Tibial nerve (tissue), 4 donors: ENCODE measurements at regions not wholly inside any gene's neighbourhood (a gene's known extent, or its start where the extent isn't known, plus 50 kb on each side); places are given as distances from the start of the nearest gene placed in this dataset.

Experiments used
- DNase-seq, 2 donors: peaks; one replicate each; pipeline ENCODE4 v3.0.0-alpha.2; 2019; ENCODE audit warnings: low spot score in 2 of 2
- H3K27ac ChIP-seq, 4 donors: fragments of 200-600 bp; sonication (generic) in 3 of 4; one replicate each; pipeline ENCODE4 v1.5.1; 2017 to 2019; ENCODE audit warnings: mild to moderate bottlenecking in 1 of 4
- H3K27me3 ChIP-seq, 2 donors: fragments of 200-600 bp; sonication (generic) in 1 of 2; one replicate each; pipeline versions ENCODE4 v1.5.1 to v1.6.0; 2017 to 2019
- H3K36me3 ChIP-seq, 3 donors: fragments of 200-600 bp; sonication (generic); one replicate each; pipeline ENCODE4 v1.5.1; 2018 to 2019
- H3K4me1 ChIP-seq, 4 donors: fragments of 200-600 bp; sonication (generic) in 3 of 4; one replicate each; pipeline ENCODE4 v1.5.1; 2017 to 2019
- H3K4me3 ChIP-seq, 4 donors: fragments of 200-600 bp; sonication (generic) in 3 of 4; one replicate each; pipeline ENCODE4 v1.5.1; 2017 to 2019; ENCODE audit warnings: mild to moderate bottlenecking in 1 of 4, moderate library complexity in 1 of 4
- H3K9me3 ChIP-seq, 4 donors: fragments of 200-600 bp; sonication (generic) in 3 of 4; one replicate each; pipeline ENCODE4 v1.5.1; 2017 to 2019
- CTCF ChIP-seq, 5 experiments: fragments of 200-600 bp in 3 of 5; fragments of 450-650 bp in 2 of 5; sonication (generic) in 3 of 5; IDR thresholded peaks; one replicate each; pipeline ENCODE4 v1.5.1; 2016 to 2019; ENCODE audit warnings: antibody characterized with exemption in 5 of 5, mild to moderate bottlenecking in 3 of 5, moderate library complexity in 2 of 5
- EP300 ChIP-seq, 2 donors: sonication (generic); formaldehyde crosslinking; IDR thresholded peaks; one replicate each; pipeline ENCODE4 v1.6.1; 2017; ENCODE audit warnings: antibody characterized with exemption in 2 of 2, mild to moderate bottlenecking in 1 of 2
- POLR2A ChIP-seq, 2 donors: fragments of 450-650 bp; IDR thresholded peaks; one replicate each; pipeline ENCODE4 v1.6.1; 2017; ENCODE audit warnings: antibody characterized with exemption in 2 of 2, mild to moderate bottlenecking in 2 of 2, moderate library complexity in 2 of 2
- WGBS, 2 donors: methylation state at CpG; one replicate each; pipeline ENCODE4 v1.1.5; 2018; 5-methylcytosine and 5-hydroxymethylcytosine counted together

- no peaks in the 10 kb centered on the region for H3K36me3 ChIP-seq
- TF ChIP-seq EP300 (IDR thresholded peaks at IDR 0.05) (no peak), CTCF (IDR thresholded peaks at IDR 0.05) (no peak), POLR2A (IDR thresholded peaks at IDR 0.05) (no peak)
- H3K4me3 ChIP-seq = no peak overlapping the region
- H3K27me3 ChIP-seq = no peaks in the 10 kb centered on the region
- no peak for DNase-seq
- no peaks in the 10 kb centered on the region for H3K4me1 ChIP-seq
- no peak overlapping the region for H3K27ac ChIP-seq
- H3K9me3 ChIP-seq = no peaks in the 10 kb centered on the region
- WGBS, 2 donors = 65% methylated on average over 3 of the region's 3 CpGs
These were observed 156.3 kb upstream of the TAPT1 start for GRCh38 chr4:16382571-16382970.

- no peaks in the 10 kb centered on the region for H3K4me1 ChIP-seq
- 70 to 76% methylated on average over 5 of the region's 5 CpGs for WGBS, 2 donors
- H3K36me3 ChIP-seq = no peaks in the 10 kb centered on the region
- no peaks in the 10 kb centered on the region for H3K9me3 ChIP-seq
- no peak for DNase-seq
- H3K27me3 ChIP-seq = no peaks in the 10 kb centered on the region
- TF ChIP-seq POLR2A (IDR thresholded peaks at IDR 0.05) (no peak), EP300 (IDR thresholded peaks at IDR 0.05) (no peak), CTCF (IDR thresholded peaks at IDR 0.05) (no peak)
- no peak overlapping the region for H3K4me3 ChIP-seq
- no peak overlapping the region for H3K27ac ChIP-seq
These were observed 151.6 kb upstream of the TAPT1 start for GRCh38 chr4:16377887-16378286.

- H3K4me1 ChIP-seq = no peaks in the 10 kb centered on the region
- no peak overlapping the region for H3K27ac ChIP-seq
- 36 to 53% methylated on average over 5 of the region's 5 CpGs for WGBS, 2 donors
- no peaks in the 10 kb centered on the region for H3K36me3 ChIP-seq
- H3K9me3 ChIP-seq = peaks cover 0 to 5% (median 0%) of the 10 kb centered on the region in 4 donors
- DNase-seq = no peak
- TF ChIP-seq CTCF (IDR thresholded peaks at IDR 0.05) (no peak), POLR2A (IDR thresholded peaks at IDR 0.05) (no peak)
- H3K27me3 ChIP-seq = no peaks in the 10 kb centered on the region
- no peak overlapping the region for H3K4me3 ChIP-seq
These were observed 138.8 kb upstream of the TAPT1 start for GRCh38 chr4:16365036-16365569.

- WGBS, 2 donors = 96% methylated on average over 36 of the region's 36 CpGs
- H3K27me3 ChIP-seq = no peaks in the 10 kb centered on the region
These were observed 134.5 kb upstream of the TAPT1 start for GRCh38 chr4:16360694-16361262.

GRCh38 chr4:16353165-16353564 lies 126.9 kb upstream of the TAPT1 start:
- Histone ChIP-seq H3K27ac (no peak overlapping the region), H3K36me3 (no peaks in the 10 kb centered on the region), H3K4me3 (no peak overlapping the region), H3K27me3 (no peaks in the 10 kb centered on the region), H3K4me1 (no peaks in the 10 kb centered on the region), H3K9me3 (no peaks in the 10 kb centered on the region)
- DNase-seq = no peak
- no peak for TF ChIP-seq CTCF (IDR thresholded peaks at IDR 0.05)
- TF ChIP-seq EP300 (IDR thresholded peaks at IDR 0.05) = no peak
- no peak for TF ChIP-seq POLR2A (IDR thresholded peaks at IDR 0.05)
- 79 to 92% methylated on average over 5 of the region's 5 CpGs for WGBS, 2 donors

More at GRCh38 chr4:16360694-16361262, 134.5 kb upstream of the TAPT1 start:
- TF ChIP-seq EP300 (IDR thresholded peaks at IDR 0.05) = no peak
- Histone ChIP-seq H3K36me3 (no peaks in the 10 kb centered on the region), H3K9me3 (no peaks in the 10 kb centered on the region), H3K4me3 (no peak overlapping the region), H3K27ac (no peak overlapping the region), H3K4me1 (no peaks in the 10 kb centered on the region)
- DNase-seq = no peak

- Histone ChIP-seq H3K27me3 (no peaks in the 10 kb centered on the region), H3K9me3 (no peaks in the 10 kb centered on the region), H3K27ac (no peak overlapping the region), H3K4me1 (no peaks in the 10 kb centered on the region), H3K36me3 (no peaks in the 10 kb centered on the region), H3K4me3 (no peak overlapping the region)
- TF ChIP-seq EP300 (IDR thresholded peaks at IDR 0.05) = no peak
- TF ChIP-seq CTCF (IDR thresholded peaks at IDR 0.05) = no peak
- no peak for TF ChIP-seq POLR2A (IDR thresholded peaks at IDR 0.05)
- WGBS, 2 donors = 68 to 72% methylated on average over 8 of the region's 8 CpGs
- DNase-seq = no peak
These were observed 124.9 kb upstream of the TAPT1 start for GRCh38 chr4:16351161-16351560.
